D721Med (cell line): ENCODE measurements at regions not wholly inside any gene's neighbourhood (a gene's known extent, or its start where the extent isn't known, plus 50 kb on each side); places are given as distances from the start of the nearest gene placed in this dataset.

Experiments
- DNase-seq: peaks from one replicate; pipeline ENCODE4 v3.0.0; 2011; ENCODE audit warnings: low spot score; ENCODE audit not compliant: insufficient read length
- FAIRE-seq: peaks from 2 replicates; lab custom pipeline; 2011; peaks lifted over from hg19 to GRCh38; lab: Jason Lieb, UNC
- CTCF ChIP-seq: IDR thresholded peaks from 2 replicates; pipeline ENCODE4 v1.5.1; 2012; ENCODE audit warnings: mild to moderate bottlenecking, control low read depth; ENCODE audit not compliant: insufficient read depth; ENCODE audit errors: missing control alignments

GRCh38 chr4:144899393-144899792, 198.6 kb downstream of the ANAPC10 start:
- FAIRE-seq, result peak; percentile 11
- DNase-seq, result no peak
- TF ChIP-seq CTCF, result no peak

GRCh38 chr4:144901141-144901540, 196.9 kb downstream of the ANAPC10 start:
- DNase-seq (no peak), FAIRE-seq (no peak)
- TF ChIP-seq CTCF, result no peak

GRCh38 chr4:144902614-144903013, 195.4 kb downstream of the ANAPC10 start:
- FAIRE-seq (no peak), DNase-seq (no peak)
- TF ChIP-seq CTCF, result no peak

- no peak for TF ChIP-seq CTCF
- FAIRE-seq, result no peak
- DNase-seq, result no peak
Observed at GRCh38 chr4:144903953-144904711, 193.9 kb downstream of the ANAPC10 start.

- DNase-seq (no peak), FAIRE-seq (peak; percentile 29)
- TF ChIP-seq CTCF, result no peak
Observed at GRCh38 chr4:144905286-144905685, 192.7 kb downstream of the ANAPC10 start.

GRCh38 chr4:144906181-144906925, 191.6 kb downstream of the ANAPC10 start:
- FAIRE-seq (no peak), DNase-seq (no peak)
- no peak for TF ChIP-seq CTCF

GRCh38 chr4:144910723-144911122, 187.3 kb downstream of the ANAPC10 start:
- TF ChIP-seq CTCF, result no peak
- DNase-seq (no peak), FAIRE-seq (no peak)
